Panc1 (cell line): ENCODE measurements at regions not wholly inside any gene's neighbourhood (a gene's known extent, or its start where the extent isn't known, plus 50 kb on each side); places are given as distances from the start of the nearest gene placed in this dataset.
"Not testable (repeated sequence)": the region's sequence is repeated elsewhere in the genome, so short reads cannot be mapped to it uniquely, and the experiment has no call there.

Source experiments
- ATAC-seq: fragments of 200-7000 bp; cut with Tn5 transposase; 2 replicates; pipeline ENCODE4 v1.9.1; 2020; ENCODE audit warnings: mild to moderate bottlenecking, moderate library complexity
- BruUV-seq: library from RNA; stranded (reverse); fragments of 400-500 nt; replicated peaks from 2 replicates; lab custom pipeline; 2021; lab: Mats Ljungman, UMichigan
- CTCF ChIA-PET: fragments of 300-600 bp; sonication (Branson Sonifier 250); formaldehyde crosslinking; loops from one replicate; lab custom pipeline; 2022; ENCODE audit warnings: antibody characterized with exemption; lab: Charles Lee
- POLR2A ChIA-PET: fragments of 300-600 bp; sonication (Branson Sonifier 250); formaldehyde crosslinking; loops from one replicate; lab custom pipeline; 2022; ENCODE audit warnings: antibody characterized with exemption; lab: Charles Lee
- DNase-seq: peaks from one replicate; pipeline ENCODE4 v3.0.0-alpha.2; 2010; ENCODE audit warnings: low read depth, low spot score
- H3K27ac ChIP-seq: 2 replicates; pipeline ENCODE4 v1.5.1; 2011; ENCODE audit warnings: mild to moderate bottlenecking, low read length, inconsistent platforms
- H3K27me3 ChIP-seq: fragments of 200-500 bp; sonication (Bioruptor generic); 2 replicates; pipeline ENCODE4 v1.6.0; 2014; ENCODE audit warnings: low read length, inconsistent platforms; ENCODE audit not compliant: control insufficient read depth, insufficient read depth
- H3K36me3 ChIP-seq: fragments of 200-500 bp; sonication (Bioruptor generic); 2 replicates; pipeline ENCODE4 v1.5.1; 2014; ENCODE audit warnings: inconsistent platforms, mild to moderate bottlenecking, low read length, moderate library complexity; ENCODE audit not compliant: control insufficient read depth, insufficient read depth
- H3K4me1 ChIP-seq: 2 replicates; pipeline ENCODE4 v1.5.1; 2011; ENCODE audit warnings: inconsistent platforms, mild to moderate bottlenecking, low read length, moderate library complexity; ENCODE audit not compliant: control insufficient read depth, insufficient read depth
- H3K4me3 ChIP-seq, 2 experiments: 2 replicates each; pipeline ENCODE4 v1.5.1; 2011 to 2012; ENCODE audit warnings: low read depth in 2 of 2, low read length in 2 of 2, mild to moderate bottlenecking in 2 of 2, inconsistent platforms in 1 of 2, moderate library complexity in 1 of 2
- H3K9me3 ChIP-seq: fragments of 200-500 bp; sonication (Bioruptor generic); 2 replicates; pipeline ENCODE4 v1.5.1; 2014; ENCODE audit warnings: low read depth, mild to moderate bottlenecking, inconsistent platforms, low read length, moderate library complexity; ENCODE audit not compliant: control insufficient read depth, insufficient read depth
- CTCF ChIP-seq: fragments of 450-650 bp; IDR thresholded peaks from 2 replicates; pipeline ENCODE4 v1.5.1; 2017; ENCODE audit warnings: mild to moderate bottlenecking
- in situ Hi-C: cut with HindIII; loops from 2 replicates; pipeline ENCODE4 v1.10.0; 2016; ENCODE audit warnings: low sequenced_read_pairs, low pct_unique_long_range_greater_than_20kb
- intact Hi-C: fragments of 100-400 bp; cut with micrococcal nuclease; formaldehyde crosslinking; loops from one replicate; pipeline ENCODE4 v1.10.0; 2022; ENCODE audit not compliant: unreplicated experiment

- no peak for TF ChIP-seq CTCF
- intact Hi-C loops (no loop called here), in situ Hi-C loops (no loop called here)
- Histone ChIP-seq H3K27me3 (no peaks in the 10 kb centered on the region), H3K27ac (no peak overlapping the region), H3K36me3 (no peaks in the 10 kb centered on the region), H3K9me3 (no peaks in the 10 kb centered on the region), H3K4me1 (no peaks in the 10 kb centered on the region), H3K4me3 (no peak overlapping the region)
- BruUV-seq = no TSS peak
- ATAC-seq (no peak), DNase-seq (no peak)
- ChIA-PET CTCF (no interaction called here), POLR2A (no interaction called here)
Observed at GRCh38 chr14:105591052-105591451, 64.7 kb downstream of the TMEM121 start.

- ATAC-seq = not testable (repeated sequence)
Observed at GRCh38 chr14:105591792-105592341, 65.5 kb downstream of the TMEM121 start.

GRCh38 chr14:105592646-105593045 is 66.3 kb downstream of the TMEM121 start:
- intact Hi-C loops, H3K4me3 ChIP-seq, H3K9me3 ChIP-seq, DNase-seq, BruUV-seq, H3K36me3 ChIP-seq, H3K27me3 ChIP-seq, ATAC-seq, POLR2A ChIA-PET, H3K4me1 ChIP-seq, in situ Hi-C loops, CTCF ChIA-PET, H3K27ac ChIP-seq: not testable (repeated sequence)

More at GRCh38 chr14:105591792-105592341, 65.5 kb downstream of the TMEM121 start:
- H3K27ac ChIP-seq, H3K36me3 ChIP-seq, BruUV-seq, DNase-seq, H3K27me3 ChIP-seq, intact Hi-C loops, CTCF ChIA-PET, H3K9me3 ChIP-seq, POLR2A ChIA-PET, H3K4me3 ChIP-seq, in situ Hi-C loops, H3K4me1 ChIP-seq: not testable (repeated sequence)

GRCh38 chr14:105595346-105595745 is 69.0 kb downstream of the TMEM121 start:
- in situ Hi-C loops, H3K4me3 ChIP-seq, H3K4me1 ChIP-seq, H3K36me3 ChIP-seq, CTCF ChIA-PET, DNase-seq, H3K27me3 ChIP-seq, H3K9me3 ChIP-seq, H3K27ac ChIP-seq, BruUV-seq, intact Hi-C loops, POLR2A ChIA-PET, ATAC-seq: not testable (repeated sequence)

GRCh38 chr14:105596374-105596773 is 70.0 kb downstream of the TMEM121 start:
- CTCF ChIA-PET, H3K4me3 ChIP-seq, H3K27me3 ChIP-seq, intact Hi-C loops, ATAC-seq, DNase-seq, H3K27ac ChIP-seq, POLR2A ChIA-PET, H3K36me3 ChIP-seq, H3K9me3 ChIP-seq, BruUV-seq, H3K4me1 ChIP-seq, in situ Hi-C loops: not testable (repeated sequence)

- BruUV-seq, H3K27me3 ChIP-seq, ATAC-seq, CTCF ChIA-PET, in situ Hi-C loops, DNase-seq, H3K9me3 ChIP-seq, POLR2A ChIA-PET, H3K27ac ChIP-seq, H3K36me3 ChIP-seq, intact Hi-C loops, H3K4me1 ChIP-seq, H3K4me3 ChIP-seq: not testable (repeated sequence)
Observed at GRCh38 chr14:105598040-105598763, 71.8 kb downstream of the TMEM121 start.
